DND-41 (cell line): ENCODE measurements at regions not wholly inside any gene's neighbourhood (a gene's known extent, or its start where the extent isn't known, plus 50 kb on each side); places are given as distances from the start of the nearest gene placed in this dataset.
"Not testable (repeated sequence)": the region's sequence is repeated elsewhere in the genome, so short reads cannot be mapped to it uniquely, and the experiment has no call there.

Source experiments
- ATAC-seq: fragments of 200-7000 bp; cut with Tn5 transposase; 3 replicates; pipeline ENCODE4 v1.9.1; 2021; ENCODE audit warnings: low read depth; ENCODE audit not compliant: insufficient read depth
- DNase-seq: peaks from one replicate; pipeline ENCODE4 v3.0.0-alpha.2; 2020
- H2AFZ ChIP-seq: 2 replicates; pipeline ENCODE4 v1.6.0; 2012; ENCODE audit warnings: low read depth, low read length
- H3K27ac ChIP-seq: 2 replicates; pipeline ENCODE4 v1.5.1; 2012; ENCODE audit warnings: low read length, inconsistent platforms
- H3K27me3 ChIP-seq: fragments of 200-600 bp; sonication (generic); 2 replicates; pipeline ENCODE4 v1.6.0; 2012; ENCODE audit warnings: low read length, mild to moderate bottlenecking, inconsistent platforms; ENCODE audit not compliant: insufficient read depth, poor library complexity
- H3K36me3 ChIP-seq: 2 replicates; pipeline ENCODE4 v1.5.1; 2012; ENCODE audit warnings: low read length, inconsistent platforms; ENCODE audit not compliant: insufficient read depth
- H3K4me1 ChIP-seq: 2 replicates; pipeline ENCODE4 v1.5.1; 2012; ENCODE audit warnings: mild to moderate bottlenecking, low read length; ENCODE audit not compliant: insufficient read depth
- H3K4me2 ChIP-seq: 2 replicates; pipeline ENCODE4 v1.6.0; 2012; ENCODE audit warnings: mild to moderate bottlenecking, moderate library complexity, low read length, inconsistent platforms; ENCODE audit not compliant: insufficient read depth
- H3K4me3 ChIP-seq, 2 experiments: fragments of 200-600 bp in 1 of 2; shearing (Covaris generic) in 1 of 2; 2 replicates each; pipeline ENCODE4 v1.5.1; 2012 to 2016; ENCODE audit warnings: inconsistent platforms in 2 of 2, low read length in 2 of 2, mild to moderate bottlenecking in 2 of 2, low read depth in 1 of 2, moderate library complexity in 1 of 2
- H3K79me2 ChIP-seq: 2 replicates; pipeline ENCODE4 v1.6.0; 2012; ENCODE audit warnings: low read length, inconsistent platforms; ENCODE audit not compliant: insufficient read depth
- H3K9ac ChIP-seq: 2 replicates; pipeline ENCODE4 v1.6.0; 2012; ENCODE audit warnings: low read depth, mild to moderate bottlenecking, inconsistent platforms, low read length, moderate library complexity
- H3K9me3 ChIP-seq: 2 replicates; pipeline ENCODE4 v1.5.1; 2012; ENCODE audit warnings: low read length, moderate library complexity, mild to moderate bottlenecking, inconsistent platforms; ENCODE audit not compliant: insufficient read depth, severe bottlenecking
- H4K20me1 ChIP-seq: 2 replicates; pipeline ENCODE4 v1.6.0; 2012; ENCODE audit warnings: low read length; ENCODE audit not compliant: insufficient read depth
- CTCF ChIP-seq: IDR thresholded peaks from 2 replicates; pipeline ENCODE4 v1.5.1; 2012; ENCODE audit warnings: borderline replicate concordance, low read length, moderate library complexity, mild to moderate bottlenecking; ENCODE audit not compliant: poor library complexity, severe bottlenecking; ENCODE audit errors: extremely low read depth
- EZH2 ChIP-seq: IDR thresholded peaks from 3 replicates; pipeline ENCODE4 v1.6.1; 2012; ENCODE audit warnings: borderline replicate concordance, low read depth, mild to moderate bottlenecking, moderate library complexity, low read length, inconsistent platforms; ENCODE audit not compliant: severe bottlenecking

- no peaks in the 10 kb centered on the region for H4K20me1 ChIP-seq
- H3K27me3 ChIP-seq = no peaks in the 10 kb centered on the region
- no peaks in the 10 kb centered on the region for H3K9me3 ChIP-seq
- H3K36me3 ChIP-seq = no peaks in the 10 kb centered on the region
- H3K4me2 ChIP-seq = no peak overlapping the region
- no peak overlapping the region for H3K27ac ChIP-seq
- H2AFZ ChIP-seq = no peak overlapping the region
- no peaks in the 10 kb centered on the region for H3K79me2 ChIP-seq
- no peaks in the 10 kb centered on the region for H3K4me1 ChIP-seq
- no peak overlapping the region for H3K9ac ChIP-seq
- TF ChIP-seq CTCF (no peak), EZH2 (no peak)
- ATAC-seq (no peak), DNase-seq (no peak)
- no peak overlapping the region for H3K4me3 ChIP-seq
Measured at GRCh38 chr2:47283659-47284058, 85.5 kb upstream of the EPCAM start.

- Histone ChIP-seq H3K27me3 (no peaks in the 10 kb centered on the region), H2AFZ (no peak overlapping the region), H3K4me1 (no peaks in the 10 kb centered on the region), H3K9ac (no peak overlapping the region), H3K4me2 (no peak overlapping the region), H3K36me3 (no peaks in the 10 kb centered on the region), H3K4me3 (no peak overlapping the region), H3K79me2 (no peaks in the 10 kb centered on the region), H3K9me3 (no peaks in the 10 kb centered on the region), H3K27ac (no peak overlapping the region), H4K20me1 (no peaks in the 10 kb centered on the region)
- TF ChIP-seq CTCF (no peak), EZH2 (no peak)
- DNase-seq = no peak
- no peak for ATAC-seq
Measured at GRCh38 chr2:47282621-47283272, 86.4 kb upstream of the EPCAM start.

GRCh38 chr2:47279525-47279924 lies 89.6 kb upstream of the EPCAM start:
- not testable (repeated sequence) for H3K27ac ChIP-seq, H3K4me3 ChIP-seq, H3K9me3 ChIP-seq, H3K36me3 ChIP-seq, H3K79me2 ChIP-seq, H3K9ac ChIP-seq, H3K4me1 ChIP-seq, DNase-seq, H3K4me2 ChIP-seq, H3K27me3 ChIP-seq, H2AFZ ChIP-seq, ATAC-seq, H4K20me1 ChIP-seq

- DNase-seq (no peak), ATAC-seq (no peak)
- TF ChIP-seq CTCF = no peak
- no peak for TF ChIP-seq EZH2
Measured at GRCh38 chr2:47277987-47278386, 91.1 kb upstream of the EPCAM start.

More at GRCh38 chr2:47277987-47278386, 91.1 kb upstream of the EPCAM start:
- Histone ChIP-seq H3K4me1 (no peaks in the 10 kb centered on the region), H3K79me2 (no peaks in the 10 kb centered on the region), H3K9me3 (no peaks in the 10 kb centered on the region), H3K27me3 (no peaks in the 10 kb centered on the region), H3K36me3 (no peaks in the 10 kb centered on the region), H2AFZ (no peak overlapping the region), H4K20me1 (no peaks in the 10 kb centered on the region), H3K4me2 (no peak overlapping the region), H3K27ac (no peak overlapping the region), H3K9ac (no peak overlapping the region), H3K4me3 (no peak overlapping the region)
